Omental fat pad (tissue), 3 donors: ENCODE measurements at regions not wholly inside any gene's neighbourhood (a gene's known extent, or its start where the extent isn't known, plus 50 kb on each side); places are given as distances from the start of the nearest gene placed in this dataset.
"Not testable (repeated sequence)": the region's sequence is repeated elsewhere in the genome, so short reads cannot be mapped to it uniquely, and the experiment has no call there.

Source experiments
- ATAC-seq: fragments of 150-250 bp; one replicate; pipeline ENCODE4 v1.9.1; 2016; ENCODE audit warnings: mild to moderate bottlenecking, moderate library complexity; ENCODE audit not compliant: low FRiP score
- DNase-seq: peaks from one replicate; pipeline ENCODE4 v3.0.0-alpha.2; 2019; ENCODE audit warnings: low spot score
- TF ChIP-seq, protein P1 (sequence below), 3 donors: fragments of 450-650 bp; IDR thresholded peaks; one replicate each; pipeline ENCODE4 v1.5.1; 2016 to 2017; ENCODE audit warnings: antibody characterized with exemption in 3 of 3, mild to moderate bottlenecking in 3 of 3, moderate library complexity in 2 of 3

- ATAC-seq (no peak), DNase-seq (no peak)
- TF ChIP-seq, protein P1, sequence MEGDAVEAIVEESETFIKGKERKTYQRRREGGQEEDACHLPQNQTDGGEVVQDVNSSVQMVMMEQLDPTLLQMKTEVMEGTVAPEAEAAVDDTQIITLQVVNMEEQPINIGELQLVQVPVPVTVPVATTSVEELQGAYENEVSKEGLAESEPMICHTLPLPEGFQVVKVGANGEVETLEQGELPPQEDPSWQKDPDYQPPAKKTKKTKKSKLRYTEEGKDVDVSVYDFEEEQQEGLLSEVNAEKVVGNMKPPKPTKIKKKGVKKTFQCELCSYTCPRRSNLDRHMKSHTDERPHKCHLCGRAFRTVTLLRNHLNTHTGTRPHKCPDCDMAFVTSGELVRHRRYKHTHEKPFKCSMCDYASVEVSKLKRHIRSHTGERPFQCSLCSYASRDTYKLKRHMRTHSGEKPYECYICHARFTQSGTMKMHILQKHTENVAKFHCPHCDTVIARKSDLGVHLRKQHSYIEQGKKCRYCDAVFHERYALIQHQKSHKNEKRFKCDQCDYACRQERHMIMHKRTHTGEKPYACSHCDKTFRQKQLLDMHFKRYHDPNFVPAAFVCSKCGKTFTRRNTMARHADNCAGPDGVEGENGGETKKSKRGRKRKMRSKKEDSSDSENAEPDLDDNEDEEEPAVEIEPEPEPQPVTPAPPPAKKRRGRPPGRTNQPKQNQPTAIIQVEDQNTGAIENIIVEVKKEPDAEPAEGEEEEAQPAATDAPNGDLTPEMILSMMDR (IDR thresholded peaks at IDR 0.05) = no peak
Observed at GRCh38 chr13:88824218-88824617, 1153.0 kb downstream of the SLITRK5 start.

DNA sequence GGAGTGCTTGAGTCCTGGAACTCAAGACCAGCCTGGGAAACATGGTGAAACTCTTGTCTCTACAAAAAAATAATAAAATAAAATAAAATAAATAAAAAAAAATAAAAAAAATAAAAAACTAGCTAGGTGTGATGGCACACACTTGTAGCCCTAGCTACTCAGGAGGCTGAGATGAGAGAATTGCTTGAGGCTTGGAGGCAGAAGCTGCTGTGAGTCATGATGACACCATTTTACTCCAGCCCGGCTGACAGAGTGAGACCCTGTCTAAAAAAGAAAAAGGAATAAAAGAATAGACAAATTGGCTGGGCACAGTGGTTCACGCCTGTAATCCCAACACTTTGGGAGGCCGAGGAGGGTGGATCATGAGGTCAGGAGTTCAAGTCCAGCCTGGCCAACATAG lies 1168.9 kb downstream of the SLITRK5 start:
- ATAC-seq (no peak), DNase-seq (no peak)
- TF ChIP-seq, protein P1 (IDR thresholded peaks at IDR 0.05) = no peak

DNA sequence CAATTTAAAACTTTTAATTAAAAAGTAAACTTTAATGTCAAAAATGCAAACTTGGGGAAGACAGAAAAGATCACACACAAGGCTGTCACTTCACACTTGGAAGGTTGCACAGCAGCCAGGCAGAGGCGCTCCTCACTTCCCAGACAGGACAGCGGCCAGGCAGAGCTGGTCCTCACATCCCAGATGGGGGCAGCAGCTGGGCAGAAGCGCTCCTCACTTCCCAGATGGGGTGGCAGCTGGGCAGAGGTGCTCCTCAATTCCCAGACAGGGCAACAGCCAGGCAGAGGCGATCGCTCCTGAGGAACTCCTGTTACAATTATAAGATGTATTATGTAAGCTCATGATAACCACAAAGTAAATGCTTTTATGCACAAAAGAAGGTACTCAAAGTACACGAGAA lies 1181.1 kb downstream of the SLITRK5 start:
- not testable (repeated sequence) for ATAC-seq, DNase-seq

DNA sequence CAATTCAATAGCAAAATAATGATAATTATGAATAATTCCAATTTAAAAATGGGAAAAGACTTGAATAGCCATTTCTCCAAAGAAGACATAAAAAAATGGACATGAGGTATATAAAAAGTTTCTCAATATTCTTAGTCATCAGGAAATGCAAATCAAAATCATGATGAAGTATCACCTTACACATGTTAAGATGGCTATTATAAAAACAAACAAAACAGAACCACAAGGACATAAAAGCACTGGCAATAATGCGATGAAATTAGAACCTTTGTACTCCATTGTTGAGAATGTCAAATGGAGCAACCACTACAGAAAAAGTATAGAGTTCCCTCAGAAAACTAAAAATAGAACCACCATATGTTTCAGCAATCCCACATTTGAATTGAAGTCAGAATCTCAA lies 1186.1 kb downstream of the SLITRK5 start:
- ATAC-seq (no peak), DNase-seq (no peak)
- TF ChIP-seq, protein P1 (IDR thresholded peaks at IDR 0.05) = no peak

DNA sequence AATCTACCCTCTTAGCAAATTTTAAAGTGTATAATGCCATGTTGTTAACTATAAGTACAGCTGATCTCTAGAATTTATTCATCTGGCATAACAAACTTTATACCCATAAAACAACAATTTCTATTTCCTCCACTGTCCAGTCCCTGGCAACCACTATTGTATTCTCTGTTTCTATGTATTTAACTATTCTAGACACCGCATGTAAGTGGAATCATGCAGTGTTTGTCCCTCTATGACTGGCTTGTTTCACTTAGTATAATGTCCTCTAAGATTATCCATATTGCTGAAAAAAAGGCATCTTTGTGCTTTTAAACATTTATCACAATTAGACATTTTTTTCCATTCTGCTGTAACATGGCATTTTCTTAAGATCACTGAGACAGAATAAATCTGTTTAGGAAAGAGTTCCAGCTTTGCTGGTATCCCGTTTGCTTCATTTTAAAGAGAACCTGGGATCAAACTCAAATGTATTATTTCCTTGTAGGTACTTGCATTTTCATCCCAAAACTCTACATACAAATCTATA lies 1191.0 kb downstream of the SLITRK5 start:
- DNase-seq (no peak), ATAC-seq (no peak)
- TF ChIP-seq, protein P1 (IDR thresholded peaks at IDR 0.05) = no peak

DNA sequence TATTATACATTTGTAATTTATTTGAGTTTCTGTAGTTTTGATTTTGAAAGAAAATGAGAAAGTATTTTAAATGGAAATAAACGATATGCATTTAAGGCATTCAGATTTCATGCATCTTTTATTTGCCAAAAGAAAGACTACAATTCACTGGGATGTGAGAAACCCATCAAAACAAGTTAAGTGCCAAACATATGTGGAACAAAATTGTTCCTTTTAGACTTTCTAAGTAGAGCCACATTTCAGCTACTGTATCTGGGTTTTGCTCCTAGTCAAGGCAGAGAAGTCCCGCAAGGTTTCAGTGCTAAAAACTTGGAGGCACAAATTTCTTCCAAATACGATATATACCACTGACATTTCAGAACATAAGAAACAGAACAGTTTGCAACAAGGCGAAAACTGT lies 1191.9 kb downstream of the SLITRK5 start:
- ATAC-seq = no peak
- TF ChIP-seq, protein P1 (IDR thresholded peaks at IDR 0.05) = no peak

GRCh38 chr13:88866195-88866594 lies 1195.0 kb downstream of the SLITRK5 start:
- TF ChIP-seq, protein P1 (IDR thresholded peaks at IDR 0.05) = no peak
- ATAC-seq (no peak), DNase-seq (no peak)

More for the DNA sequence above, 1191.9 kb downstream of the SLITRK5 start:
- no peak for DNase-seq

- TF ChIP-seq, protein P1 (IDR thresholded peaks at IDR 0.05) = no peak
- ATAC-seq = no peak
- no peak for DNase-seq
Observed at GRCh38 chr13:88883741-88884140, 1212.6 kb downstream of the SLITRK5 start.
